HepG2 (cell line): ENCODE measurements at regions not wholly inside any gene's neighbourhood (a gene's known extent, or its start where the extent isn't known, plus 50 kb on each side); places are given as distances from the start of the nearest gene placed in this dataset.

Experiments
- ATAC-seq: fragments of 200-7000 bp; cut with Tn5 transposase; 3 replicates; pipeline ENCODE4 v1.9.1; 2020; ENCODE audit warnings: mild to moderate bottlenecking, moderate library complexity
- BruUV-seq: library from RNA; stranded (reverse); fragments of 400-500 nt; replicated peaks from 2 replicates; lab custom pipeline; 2021; lab: Mats Ljungman, UMichigan
- CTCF ChIA-PET: fragments of 300-600 bp; formaldehyde crosslinking; extraction: SDS; loops from one replicate; lab custom pipeline; 2021; ENCODE audit warnings: low total read pairs, inconsistent platforms, low intra/inter-chr PET ratio; lab: Yijun Ruan, JAX
- POLR2A ChIA-PET: fragments of 350-600 bp; sonication (Branson Sonifier 250); formaldehyde crosslinking; loops from one replicate; lab custom pipeline; 2020; ENCODE audit warnings: antibody characterized with exemption, inconsistent platforms; lab: Yijun Ruan, JAX
- DNase-seq: peaks from one replicate; pipeline ENCODE4 v3.0.0-alpha.2; 2015; ENCODE audit warnings: low spot score
- FAIRE-seq: peaks from 3 replicates; lab custom pipeline; 2011; peaks lifted over from hg19 to GRCh38; lab: Jason Lieb, UNC
- H2AFZ ChIP-seq: one replicate; pipeline ENCODE4 v1.6.1; 2011; ENCODE audit warnings: low read length, inconsistent platforms
- H3K27ac ChIP-seq: fragments of 300-600 bp; 3 replicates; pipeline ENCODE4 v1.8.0; 2011; ENCODE audit warnings: mixed run types, mild to moderate bottlenecking, mixed read lengths, low read length, inconsistent platforms; ENCODE audit not compliant: insufficient read depth; ENCODE audit errors: extremely low read length
- H3K27me3 ChIP-seq, 2 experiments: fragments of 200-600 bp in 1 of 2; 2 replicates in 1 of 2; 3 replicates in 1 of 2; pipeline versions ENCODE4 v1.6.0 to v1.8.0; 2011; ENCODE audit warnings: low read length in 2 of 2, mild to moderate bottlenecking in 2 of 2, moderate library complexity in 2 of 2, inconsistent platforms in 1 of 2; ENCODE audit not compliant: insufficient read depth in 2 of 2, control insufficient read depth in 1 of 2
- H3K36me3 ChIP-seq, 2 experiments: fragments of 200-600 bp in 1 of 2; replicated peaks in 1 of 2; 2 replicates in 1 of 2; 3 replicates in 1 of 2; pipeline versions ENCODE4 v1.5.1 to v1.8.0; 2011; ENCODE audit warnings: low read length in 2 of 2, inconsistent platforms in 1 of 2; ENCODE audit not compliant: insufficient read depth in 2 of 2, control insufficient read depth in 1 of 2
- H3K4me1 ChIP-seq: 2 replicates; pipeline ENCODE4 v1.5.1; 2012; ENCODE audit warnings: low read length, inconsistent platforms; ENCODE audit not compliant: insufficient read depth
- H3K4me2 ChIP-seq: 2 replicates; pipeline ENCODE4 v1.6.0; 2011; ENCODE audit warnings: low read depth, low read length, inconsistent platforms
- H3K4me3 ChIP-seq, 3 experiments: fragments of 200-600 bp in 1 of 3; sonication (generic), shearing (Covaris generic) in 1 of 3; replicated peaks in 1 of 3; 2 replicates each; pipeline ENCODE4 v1.5.1; 2011 to 2016; ENCODE audit warnings: low read length in 3 of 3, inconsistent platforms in 2 of 3, low read depth in 2 of 3, mild to moderate bottlenecking in 2 of 3, control low read depth in 1 of 3, mixed read lengths in 1 of 3; ENCODE audit not compliant: insufficient read depth in 1 of 3
- H3K79me2 ChIP-seq: one replicate; pipeline ENCODE4 v1.6.1; 2011; ENCODE audit warnings: low read length, inconsistent platforms; ENCODE audit not compliant: insufficient read depth
- H3K9ac ChIP-seq: 2 replicates; pipeline ENCODE4 v1.6.0; 2011; ENCODE audit warnings: mild to moderate bottlenecking, low read depth, low read length, inconsistent platforms; ENCODE audit not compliant: insufficient read depth
- H3K9me3 ChIP-seq: 2 replicates; pipeline ENCODE4 v1.5.1; 2012; ENCODE audit warnings: mild to moderate bottlenecking, low read length
- H4K20me1 ChIP-seq: 2 replicates; pipeline ENCODE4 v1.6.0; 2011; ENCODE audit warnings: inconsistent platforms, mild to moderate bottlenecking, low read length, moderate library complexity; ENCODE audit not compliant: insufficient read depth
- ATF1 ChIP-seq: IDR thresholded peaks from 2 replicates; pipeline ENCODE4 v1.6.1; 2016; ENCODE audit warnings: mild to moderate bottlenecking, control low read depth
- EED ChIP-seq: sonication (generic); formaldehyde crosslinking; IDR thresholded peaks from 2 replicates; pipeline ENCODE4 v1.5.0; 2020; ENCODE audit warnings: mild to moderate bottlenecking, missing genetic modification reagents
- ERF ChIP-seq: IDR thresholded peaks from 2 replicates; pipeline ENCODE4 v1.6.1; 2018; ENCODE audit warnings: missing biosample characterization, missing genetic modification reagents
- GPN1 ChIP-seq: sonication (generic); formaldehyde crosslinking; IDR thresholded peaks from 2 replicates; pipeline ENCODE4 v1.5.1; 2020; ENCODE audit warnings: missing genetic modification reagents, borderline replicate concordance
- HOXA3 ChIP-seq: sonication (generic); formaldehyde crosslinking; IDR thresholded peaks from 2 replicates; pipeline ENCODE4 v1.5.0; 2020; ENCODE audit warnings: missing genetic modification reagents
- IKZF1 ChIP-seq: fragments of 450-650 bp; IDR thresholded peaks from 2 replicates; pipeline ENCODE4 v1.7.1; 2016
- KDM6A ChIP-seq: IDR thresholded peaks from 2 replicates; pipeline ENCODE4 v1.6.1; 2016; ENCODE audit warnings: low read depth
- MAFF ChIP-seq: IDR thresholded peaks from 2 replicates; pipeline ENCODE4 v1.6.1; 2011; ENCODE audit warnings: low read depth, low read length, improper control_type of control experiment
- MAX ChIP-seq: IDR thresholded peaks from 2 replicates; pipeline ENCODE4 v1.6.1; 2012; ENCODE audit warnings: inconsistent platforms
- POLR2G ChIP-seq: fragments of 200-400 bp; formaldehyde crosslinking; IDR thresholded peaks from 2 replicates; pipeline ENCODE4 v1.6.1; 2018; ENCODE audit warnings: mild to moderate bottlenecking, low read depth, low read length, moderate library complexity
- ZNF614 ChIP-seq: IDR thresholded peaks from 2 replicates; pipeline ENCODE4 v1.6.1; 2018; ENCODE audit warnings: missing biosample characterization, missing genetic modification reagents, inconsistent platforms, borderline replicate concordance
- ZSCAN30 ChIP-seq: sonication (generic); formaldehyde crosslinking; IDR thresholded peaks from 2 replicates; pipeline ENCODE4 v1.5.0; 2020; ENCODE audit warnings: mild to moderate bottlenecking, missing genetic modification reagents
- in situ Hi-C: cut with HindIII; loops from 2 replicates; pipeline ENCODE4 v1.10.0; 2017; ENCODE audit warnings: low pct_unique_long_range_greater_than_20kb; ENCODE audit not compliant: extremely low pct_ligation_motif_present
- intact Hi-C: fragments of 100-400 bp; cut with micrococcal nuclease; formaldehyde crosslinking; loops from one replicate; pipeline ENCODE4 v1.10.0; 2022; ENCODE audit not compliant: unreplicated experiment
- TF ChIP-seq, protein P1 (sequence below): fragments of 450-650 bp; IDR thresholded peaks from 2 replicates; pipeline ENCODE4 v1.6.1; 2017
- TF ChIP-seq, protein P2 (sequence below): sonication (generic); formaldehyde crosslinking; IDR thresholded peaks from 2 replicates; pipeline ENCODE4 v1.4.0; 2020; ENCODE audit warnings: missing genetic modification reagents
- TF ChIP-seq, protein P3 (sequence below): sonication (generic); formaldehyde crosslinking; IDR thresholded peaks from 2 replicates; pipeline ENCODE4; 2020; ENCODE audit warnings: missing genetic modification reagents, mild to moderate bottlenecking, borderline replicate concordance
- TF ChIP-seq, protein P4 (sequence below): sonication (generic); formaldehyde crosslinking; IDR thresholded peaks from 2 replicates; pipeline ENCODE4 v1.8.1; 2022; ENCODE audit warnings: mild to moderate bottlenecking, missing genetic modification reagents
- TF ChIP-seq, protein P5 (sequence below): sonication (generic); formaldehyde crosslinking; IDR thresholded peaks from 2 replicates; pipeline ENCODE4 v1.5.0; 2020; ENCODE audit warnings: mild to moderate bottlenecking, missing genetic modification reagents

GRCh38 chr10:106446920-106447319 lies 717.6 kb downstream of the SORCS1 start:
- ChIA-PET CTCF (no interaction called here), POLR2A (no interaction called here)
- FAIRE-seq (no peak), DNase-seq (no peak), ATAC-seq (no peak)
- no peak overlapping the region for H2AFZ ChIP-seq
- no peak overlapping the region for H3K4me2 ChIP-seq
- intact Hi-C loops (no loop called here), in situ Hi-C loops (no loop called here)
- BruUV-seq: no TSS peak
- peaks cover 76% of the 10 kb centered on the region for H3K9me3 ChIP-seq
- no peaks in the 10 kb centered on the region; a peak in 1 of 5 replicates for H3K27me3 ChIP-seq
- no peak overlapping the region for H3K27ac ChIP-seq
- no peak overlapping the region for H3K9ac ChIP-seq
- no peaks in the 10 kb centered on the region for H3K4me1 ChIP-seq
- H3K4me3 ChIP-seq: no peak overlapping the region
- H3K79me2 ChIP-seq: no peaks in the 10 kb centered on the region
- no peaks in the 10 kb centered on the region for H4K20me1 ChIP-seq
- H3K36me3 ChIP-seq: no peaks in the 10 kb centered on the region
- TF ChIP-seq, protein P1, sequence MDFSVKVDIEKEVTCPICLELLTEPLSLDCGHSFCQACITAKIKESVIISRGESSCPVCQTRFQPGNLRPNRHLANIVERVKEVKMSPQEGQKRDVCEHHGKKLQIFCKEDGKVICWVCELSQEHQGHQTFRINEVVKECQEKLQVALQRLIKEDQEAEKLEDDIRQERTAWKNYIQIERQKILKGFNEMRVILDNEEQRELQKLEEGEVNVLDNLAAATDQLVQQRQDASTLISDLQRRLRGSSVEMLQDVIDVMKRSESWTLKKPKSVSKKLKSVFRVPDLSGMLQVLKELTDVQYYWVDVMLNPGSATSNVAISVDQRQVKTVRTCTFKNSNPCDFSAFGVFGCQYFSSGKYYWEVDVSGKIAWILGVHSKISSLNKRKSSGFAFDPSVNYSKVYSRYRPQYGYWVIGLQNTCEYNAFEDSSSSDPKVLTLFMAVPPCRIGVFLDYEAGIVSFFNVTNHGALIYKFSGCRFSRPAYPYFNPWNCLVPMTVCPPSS: no peak
- TF ChIP-seq, protein P2, sequence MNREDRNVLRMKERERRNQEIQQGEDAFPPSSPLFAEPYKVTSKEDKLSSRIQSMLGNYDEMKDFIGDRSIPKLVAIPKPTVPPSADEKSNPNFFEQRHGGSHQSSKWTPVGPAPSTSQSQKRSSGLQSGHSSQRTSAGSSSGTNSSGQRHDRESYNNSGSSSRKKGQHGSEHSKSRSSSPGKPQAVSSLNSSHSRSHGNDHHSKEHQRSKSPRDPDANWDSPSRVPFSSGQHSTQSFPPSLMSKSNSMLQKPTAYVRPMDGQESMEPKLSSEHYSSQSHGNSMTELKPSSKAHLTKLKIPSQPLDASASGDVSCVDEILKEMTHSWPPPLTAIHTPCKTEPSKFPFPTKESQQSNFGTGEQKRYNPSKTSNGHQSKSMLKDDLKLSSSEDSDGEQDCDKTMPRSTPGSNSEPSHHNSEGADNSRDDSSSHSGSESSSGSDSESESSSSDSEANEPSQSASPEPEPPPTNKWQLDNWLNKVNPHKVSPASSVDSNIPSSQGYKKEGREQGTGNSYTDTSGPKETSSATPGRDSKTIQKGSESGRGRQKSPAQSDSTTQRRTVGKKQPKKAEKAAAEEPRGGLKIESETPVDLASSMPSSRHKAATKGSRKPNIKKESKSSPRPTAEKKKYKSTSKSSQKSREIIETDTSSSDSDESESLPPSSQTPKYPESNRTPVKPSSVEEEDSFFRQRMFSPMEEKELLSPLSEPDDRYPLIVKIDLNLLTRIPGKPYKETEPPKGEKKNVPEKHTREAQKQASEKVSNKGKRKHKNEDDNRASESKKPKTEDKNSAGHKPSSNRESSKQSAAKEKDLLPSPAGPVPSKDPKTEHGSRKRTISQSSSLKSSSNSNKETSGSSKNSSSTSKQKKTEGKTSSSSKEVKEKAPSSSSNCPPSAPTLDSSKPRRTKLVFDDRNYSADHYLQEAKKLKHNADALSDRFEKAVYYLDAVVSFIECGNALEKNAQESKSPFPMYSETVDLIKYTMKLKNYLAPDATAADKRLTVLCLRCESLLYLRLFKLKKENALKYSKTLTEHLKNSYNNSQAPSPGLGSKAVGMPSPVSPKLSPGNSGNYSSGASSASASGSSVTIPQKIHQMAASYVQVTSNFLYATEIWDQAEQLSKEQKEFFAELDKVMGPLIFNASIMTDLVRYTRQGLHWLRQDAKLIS (CRISPR knock-in tag): no peak
- TF ChIP-seq MAFF (no peak), POLR2G (no peak), EED (CRISPR knock-in tag) (no peak), IKZF1 (no peak), GPN1 (CRISPR knock-in tag) (no peak), KDM6A (CRISPR knock-in tag) (no peak), HOXA3 (CRISPR knock-in tag) (no peak), ZSCAN30 (CRISPR knock-in tag) (no peak), ZNF614 (CRISPR knock-in tag) (no peak), MAX (no peak), ERF (CRISPR knock-in tag) (no peak), ATF1 (CRISPR knock-in tag) (no peak)
- TF ChIP-seq, protein P3, sequence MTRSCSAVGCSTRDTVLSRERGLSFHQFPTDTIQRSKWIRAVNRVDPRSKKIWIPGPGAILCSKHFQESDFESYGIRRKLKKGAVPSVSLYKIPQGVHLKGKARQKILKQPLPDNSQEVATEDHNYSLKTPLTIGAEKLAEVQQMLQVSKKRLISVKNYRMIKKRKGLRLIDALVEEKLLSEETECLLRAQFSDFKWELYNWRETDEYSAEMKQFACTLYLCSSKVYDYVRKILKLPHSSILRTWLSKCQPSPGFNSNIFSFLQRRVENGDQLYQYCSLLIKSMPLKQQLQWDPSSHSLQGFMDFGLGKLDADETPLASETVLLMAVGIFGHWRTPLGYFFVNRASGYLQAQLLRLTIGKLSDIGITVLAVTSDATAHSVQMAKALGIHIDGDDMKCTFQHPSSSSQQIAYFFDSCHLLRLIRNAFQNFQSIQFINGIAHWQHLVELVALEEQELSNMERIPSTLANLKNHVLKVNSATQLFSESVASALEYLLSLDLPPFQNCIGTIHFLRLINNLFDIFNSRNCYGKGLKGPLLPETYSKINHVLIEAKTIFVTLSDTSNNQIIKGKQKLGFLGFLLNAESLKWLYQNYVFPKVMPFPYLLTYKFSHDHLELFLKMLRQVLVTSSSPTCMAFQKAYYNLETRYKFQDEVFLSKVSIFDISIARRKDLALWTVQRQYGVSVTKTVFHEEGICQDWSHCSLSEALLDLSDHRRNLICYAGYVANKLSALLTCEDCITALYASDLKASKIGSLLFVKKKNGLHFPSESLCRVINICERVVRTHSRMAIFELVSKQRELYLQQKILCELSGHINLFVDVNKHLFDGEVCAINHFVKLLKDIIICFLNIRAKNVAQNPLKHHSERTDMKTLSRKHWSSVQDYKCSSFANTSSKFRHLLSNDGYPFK (CRISPR knock-in tag): no peak
- TF ChIP-seq, protein P4, sequence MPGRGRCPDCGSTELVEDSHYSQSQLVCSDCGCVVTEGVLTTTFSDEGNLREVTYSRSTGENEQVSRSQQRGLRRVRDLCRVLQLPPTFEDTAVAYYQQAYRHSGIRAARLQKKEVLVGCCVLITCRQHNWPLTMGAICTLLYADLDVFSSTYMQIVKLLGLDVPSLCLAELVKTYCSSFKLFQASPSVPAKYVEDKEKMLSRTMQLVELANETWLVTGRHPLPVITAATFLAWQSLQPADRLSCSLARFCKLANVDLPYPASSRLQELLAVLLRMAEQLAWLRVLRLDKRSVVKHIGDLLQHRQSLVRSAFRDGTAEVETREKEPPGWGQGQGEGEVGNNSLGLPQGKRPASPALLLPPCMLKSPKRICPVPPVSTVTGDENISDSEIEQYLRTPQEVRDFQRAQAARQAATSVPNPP (CRISPR knock-in tag): no peak
- TF ChIP-seq, protein P5, sequence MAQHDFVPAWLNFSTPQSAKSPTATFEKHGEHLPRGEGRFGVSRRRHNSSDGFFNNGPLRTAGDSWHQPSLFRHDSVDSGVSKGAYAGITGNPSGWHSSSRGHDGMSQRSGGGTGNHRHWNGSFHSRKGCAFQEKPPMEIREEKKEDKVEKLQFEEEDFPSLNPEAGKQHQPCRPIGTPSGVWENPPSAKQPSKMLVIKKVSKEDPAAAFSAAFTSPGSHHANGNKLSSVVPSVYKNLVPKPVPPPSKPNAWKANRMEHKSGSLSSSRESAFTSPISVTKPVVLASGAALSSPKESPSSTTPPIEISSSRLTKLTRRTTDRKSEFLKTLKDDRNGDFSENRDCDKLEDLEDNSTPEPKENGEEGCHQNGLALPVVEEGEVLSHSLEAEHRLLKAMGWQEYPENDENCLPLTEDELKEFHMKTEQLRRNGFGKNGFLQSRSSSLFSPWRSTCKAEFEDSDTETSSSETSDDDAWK: no peak
